Dedifferentiated amniotic fluid mesenchymal stem cell (primary cell): ENCODE measurements at regions not wholly inside any gene's neighbourhood (a gene's known extent, or its start where the extent isn't known, plus 50 kb on each side); places are given as distances from the start of the nearest gene placed in this dataset.

Experiments
- DNase-seq: peaks from one replicate; pipeline ENCODE4 v3.0.0-alpha.2; 2016; ENCODE audit errors: extremely low spot score

GRCh38 chr1:221162352-221162751 lies 283.1 kb downstream of the HLX start:
- DNase-seq, result no peak

- DNase-seq, result no peak
These were observed 283.7 kb downstream of the HLX start for GRCh38 chr1:221162939-221163338.

- DNase-seq, result no peak
These were observed 284.8 kb downstream of the HLX start for GRCh38 chr1:221164029-221164428.

GRCh38 chr1:221164951-221165838 lies 286.0 kb downstream of the HLX start:
- DNase-seq, result no peak

GRCh38 chr1:221165839-221166500 lies 286.7 kb downstream of the HLX start:
- DNase-seq, result no peak

GRCh38 chr1:221166559-221167318 lies 287.5 kb downstream of the HLX start:
- no peak for DNase-seq

- no peak for DNase-seq
These were observed 290.2 kb downstream of the HLX start for GRCh38 chr1:221169447-221169889.

GRCh38 chr1:221170171-221170570 lies 290.9 kb downstream of the HLX start:
- no peak for DNase-seq

GRCh38 chr1:221171768-221172167 lies 292.5 kb downstream of the HLX start:
- DNase-seq, result no peak

- DNase-seq, result no peak
These were observed 293.6 kb downstream of the HLX start for GRCh38 chr1:221172841-221173240.

- no peak for DNase-seq
These were observed 295.2 kb downstream of the HLX start for GRCh38 chr1:221174330-221174993.

GRCh38 chr1:221175249-221175648 lies 296.0 kb downstream of the HLX start:
- no peak for DNase-seq

GRCh38 chr1:221180704-221181368 lies 301.6 kb downstream of the HLX start:
- DNase-seq, result no peak

GRCh38 chr1:221182791-221183533 lies 303.7 kb downstream of the HLX start:
- no peak for DNase-seq

GRCh38 chr1:221184131-221184794 lies 305.0 kb downstream of the HLX start:
- no peak for DNase-seq

GRCh38 chr1:221187174-221187573 lies 307.9 kb downstream of the HLX start:
- no peak for DNase-seq

- DNase-seq, result no peak
These were observed 309.2 kb downstream of the HLX start for GRCh38 chr1:221188458-221188857.

GRCh38 chr1:221190249-221190648 lies 311.0 kb downstream of the HLX start:
- DNase-seq, result no peak

- DNase-seq, result no peak
These were observed 312.8 kb downstream of the HLX start for GRCh38 chr1:221192055-221192454.

GRCh38 chr1:221200464-221200863 lies 321.2 kb downstream of the HLX start:
- no peak for DNase-seq
